ENCODE measurements at regions not wholly inside any gene's neighbourhood (a gene's known extent, or its start where the extent isn't known, plus 50 kb on each side); places are given as distances from the start of the nearest gene placed in this dataset.

DNA sequence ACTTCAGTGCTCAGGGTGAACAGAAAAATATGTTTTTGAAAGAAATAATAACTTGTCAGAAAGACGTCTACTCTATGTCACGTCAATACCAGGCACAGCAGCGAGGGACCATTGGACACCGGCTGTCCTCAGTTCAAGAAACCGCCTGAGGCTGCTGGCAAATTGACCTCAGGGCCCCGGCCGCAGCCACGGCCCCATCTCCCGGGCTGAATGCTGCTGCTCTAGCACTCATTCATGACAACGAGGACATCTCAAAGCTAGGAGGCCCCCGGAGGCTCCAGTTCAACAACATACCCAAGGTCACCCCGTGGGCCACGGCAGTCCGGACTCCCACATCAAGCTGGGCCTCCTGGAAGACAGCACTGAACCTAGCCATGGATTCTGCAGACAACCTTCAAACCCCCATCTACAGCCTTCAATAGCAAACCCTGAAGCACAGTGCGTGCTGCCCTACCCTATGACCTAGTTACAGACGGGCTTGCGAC, 204.0 kb upstream of the NSMCE3 start:
- Histone ChIP-seq H3K9me3 (ENCODE audit: low read depth) (no peaks in the 10 kb centered on the region), H3K27ac (no peak overlapping the region), H3K36me3 (no peaks in the 10 kb centered on the region), H2AFZ (replicated peaks) (no peak overlapping the region), H3K27me3 (no peaks in the 10 kb centered on the region), H4K20me1 (ENCODE audit: low read depth) (no peaks in the 10 kb centered on the region), H3K4me3 (no peak overlapping the region), H3K4me1 (peaks cover 16% of the 10 kb centered on the region), H3K9ac (no peak overlapping the region), H3F3A (ENCODE audit: low read depth) (no peaks in the 10 kb centered on the region), H3K79me2 (ENCODE audit: low read depth) (no peaks in the 10 kb centered on the region), H3K4me2 (no peak overlapping the region)
- H3K36me3 Mint-ChIP-seq = peaks cover 3% of the 10 kb centered on the region
- TF ChIP-seq EZH2 (IDR thresholded peaks at IDR 0.05) (no peak), EZH2phosphoT487 (IDR thresholded peaks at IDR 0.05) (no peak)
- TF ChIP-seq, protein P1, sequence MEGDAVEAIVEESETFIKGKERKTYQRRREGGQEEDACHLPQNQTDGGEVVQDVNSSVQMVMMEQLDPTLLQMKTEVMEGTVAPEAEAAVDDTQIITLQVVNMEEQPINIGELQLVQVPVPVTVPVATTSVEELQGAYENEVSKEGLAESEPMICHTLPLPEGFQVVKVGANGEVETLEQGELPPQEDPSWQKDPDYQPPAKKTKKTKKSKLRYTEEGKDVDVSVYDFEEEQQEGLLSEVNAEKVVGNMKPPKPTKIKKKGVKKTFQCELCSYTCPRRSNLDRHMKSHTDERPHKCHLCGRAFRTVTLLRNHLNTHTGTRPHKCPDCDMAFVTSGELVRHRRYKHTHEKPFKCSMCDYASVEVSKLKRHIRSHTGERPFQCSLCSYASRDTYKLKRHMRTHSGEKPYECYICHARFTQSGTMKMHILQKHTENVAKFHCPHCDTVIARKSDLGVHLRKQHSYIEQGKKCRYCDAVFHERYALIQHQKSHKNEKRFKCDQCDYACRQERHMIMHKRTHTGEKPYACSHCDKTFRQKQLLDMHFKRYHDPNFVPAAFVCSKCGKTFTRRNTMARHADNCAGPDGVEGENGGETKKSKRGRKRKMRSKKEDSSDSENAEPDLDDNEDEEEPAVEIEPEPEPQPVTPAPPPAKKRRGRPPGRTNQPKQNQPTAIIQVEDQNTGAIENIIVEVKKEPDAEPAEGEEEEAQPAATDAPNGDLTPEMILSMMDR (IDR thresholded peaks at IDR 0.05) = no peak
- no peak overlapping the region for H3K4me3 Mint-ChIP-seq
- no peaks in the 10 kb centered on the region for H3K27me3 Mint-ChIP-seq (ENCODE audit: insufficient read depth, low read depth)
- peaks cover 4% of the 10 kb centered on the region for H3K9me3 Mint-ChIP-seq
- no peak for DNase-seq (ENCODE audit: low spot score)
- H3K27ac Mint-ChIP-seq = no peak overlapping the region
- peaks cover 16% of the 10 kb centered on the region for H3K4me1 Mint-ChIP-seq

DNA sequence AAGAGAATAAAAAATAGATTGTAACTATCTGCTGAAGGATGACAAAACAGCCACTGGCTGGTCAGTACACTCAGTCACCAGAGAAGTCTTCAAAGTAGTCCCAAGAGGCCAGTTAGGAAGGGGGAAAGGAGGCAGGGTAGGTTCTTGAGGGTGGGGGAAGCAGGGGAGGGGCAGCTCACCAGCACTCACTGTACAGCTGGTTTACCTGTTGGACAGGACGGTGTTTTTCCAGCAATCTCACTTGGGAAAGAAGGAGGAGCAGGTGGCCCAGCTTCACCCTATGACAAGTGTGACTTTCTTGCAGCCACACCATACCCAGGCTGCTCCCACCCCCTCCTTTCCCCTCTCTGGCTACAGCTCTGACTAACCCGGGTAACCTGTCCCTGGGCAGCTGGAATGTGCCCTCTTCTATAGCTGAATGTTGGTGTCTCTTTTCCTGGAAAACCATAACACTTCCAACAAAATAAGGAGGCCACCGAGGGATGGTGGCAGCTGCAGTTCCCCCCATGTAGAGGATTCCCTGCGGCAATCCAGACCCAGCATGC, 203.4 kb upstream of the NSMCE3 start:
- H2AFZ ChIP-seq (replicated peaks) = no peak overlapping the region
- H3K4me1 Mint-ChIP-seq = peaks cover 16% of the 10 kb centered on the region

GRCh38 chr15:29471757-29472156, 202.1 kb upstream of the NSMCE3 start:
- H3K4me3 Mint-ChIP-seq = no peak overlapping the region

More for the DNA sequence above, 203.4 kb upstream of the NSMCE3 start:
- Histone ChIP-seq H3K9me3 (ENCODE audit: low read depth) (no peaks in the 10 kb centered on the region), H3K4me2 (no peak overlapping the region), H3F3A (ENCODE audit: low read depth) (no peaks in the 10 kb centered on the region), H4K20me1 (ENCODE audit: low read depth) (no peaks in the 10 kb centered on the region), H3K4me1 (peaks cover 16% of the 10 kb centered on the region), H3K9ac (no peak overlapping the region), H3K27ac (no peak overlapping the region), H3K4me3 (no peak overlapping the region), H3K27me3 (no peaks in the 10 kb centered on the region), H3K79me2 (ENCODE audit: low read depth) (no peaks in the 10 kb centered on the region), H3K36me3 (no peaks in the 10 kb centered on the region)
- Mint-ChIP-seq H3K4me3 (no peak overlapping the region), H3K27me3 (ENCODE audit: insufficient read depth, low read depth) (no peaks in the 10 kb centered on the region), H3K9me3 (peaks cover 4% of the 10 kb centered on the region), H3K27ac (no peak overlapping the region), H3K36me3 (peaks cover 3% of the 10 kb centered on the region)
- TF ChIP-seq EZH2phosphoT487 (IDR thresholded peaks at IDR 0.05) (no peak), EZH2 (IDR thresholded peaks at IDR 0.05) (no peak)
- TF ChIP-seq, protein P1 (IDR thresholded peaks at IDR 0.05) = no peak
- DNase-seq (ENCODE audit: low spot score) = no peak

More at GRCh38 chr15:29471757-29472156, 202.1 kb upstream of the NSMCE3 start:
- no peaks in the 10 kb centered on the region for H4K20me1 ChIP-seq (ENCODE audit: low read depth)
- TF ChIP-seq EZH2phosphoT487 (IDR thresholded peaks at IDR 0.05) (no peak), EZH2 (IDR thresholded peaks at IDR 0.05) (no peak)
- TF ChIP-seq, protein P1 (IDR thresholded peaks at IDR 0.05) = no peak
- H3K4me2 ChIP-seq = no peak overlapping the region
- H3K36me3 ChIP-seq = no peaks in the 10 kb centered on the region
- peaks cover 3% of the 10 kb centered on the region for H3K36me3 Mint-ChIP-seq
- no peaks in the 10 kb centered on the region for H3K9me3 ChIP-seq (ENCODE audit: low read depth)
- H3K27ac Mint-ChIP-seq = no peak overlapping the region
- H3K4me1 ChIP-seq = peaks cover 16% of the 10 kb centered on the region
- no peaks in the 10 kb centered on the region for H3K27me3 ChIP-seq
- peaks cover 16% of the 10 kb centered on the region for H3K4me1 Mint-ChIP-seq
- H3K9ac ChIP-seq = no peak overlapping the region
- no peak for DNase-seq (ENCODE audit: low spot score)
- H3F3A ChIP-seq (ENCODE audit: low read depth) = no peaks in the 10 kb centered on the region
- no peak overlapping the region for H3K27ac ChIP-seq
- H3K79me2 ChIP-seq (ENCODE audit: low read depth) = no peaks in the 10 kb centered on the region
- H2AFZ ChIP-seq (replicated peaks) = no peak overlapping the region
- H3K9me3 Mint-ChIP-seq = peaks cover 4% of the 10 kb centered on the region
- no peak overlapping the region for H3K4me3 ChIP-seq
- no peaks in the 10 kb centered on the region for H3K27me3 Mint-ChIP-seq (ENCODE audit: insufficient read depth, low read depth)
